D721Med (cell line): ENCODE measurements at regions not wholly inside any gene's neighbourhood (a gene's known extent, or its start where the extent isn't known, plus 50 kb on each side); places are given as distances from the start of the nearest gene placed in this dataset.
"Not testable (repeated sequence)": the region's sequence is repeated elsewhere in the genome, so short reads cannot be mapped to it uniquely, and the experiment has no call there.

Experiments used
- DNase-seq: peaks from one replicate; pipeline ENCODE4 v3.0.0; 2011; ENCODE audit warnings: low spot score; ENCODE audit not compliant: insufficient read length
- FAIRE-seq: peaks from 2 replicates; lab custom pipeline; 2011; peaks lifted over from hg19 to GRCh38; lab: Jason Lieb, UNC
- CTCF ChIP-seq: IDR thresholded peaks from 2 replicates; pipeline ENCODE4 v1.5.1; 2012; ENCODE audit warnings: mild to moderate bottlenecking, control low read depth; ENCODE audit not compliant: insufficient read depth; ENCODE audit errors: missing control alignments

DNA sequence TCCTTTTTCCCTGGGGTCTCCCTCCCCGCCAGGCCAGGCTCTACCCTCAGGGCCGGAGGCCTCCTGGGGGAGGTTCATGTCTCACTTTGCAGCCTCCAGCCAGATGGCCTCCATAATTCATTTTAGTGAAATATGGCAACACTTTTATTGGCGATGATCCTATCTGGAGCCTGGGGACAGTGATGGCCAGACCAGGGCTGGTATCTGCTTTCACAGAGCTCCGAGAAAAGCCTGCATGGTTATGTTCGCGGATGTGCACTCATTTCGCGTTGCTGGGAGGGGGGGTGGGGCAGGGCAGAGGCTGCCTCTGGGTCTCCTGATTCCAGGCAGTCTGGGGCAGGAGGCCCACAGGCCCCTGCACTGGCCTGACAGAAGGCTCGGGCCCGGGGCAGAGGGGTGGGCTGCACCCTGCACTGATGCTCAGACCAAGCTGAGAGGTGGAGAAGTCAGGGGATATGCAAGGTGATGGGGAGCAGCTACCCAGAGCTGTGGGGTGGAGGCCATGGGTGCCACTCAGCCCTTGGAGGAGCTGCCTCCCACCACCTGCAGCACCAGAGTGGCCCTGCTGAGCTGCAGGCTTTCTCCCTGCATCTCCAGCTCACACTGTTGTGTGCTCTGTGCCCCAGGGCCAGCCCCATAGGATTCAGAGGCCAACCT, 85.3 kb upstream of the RET start:
- TF ChIP-seq CTCF: no peak
- no peak for FAIRE-seq
- no peak for DNase-seq

DNA sequence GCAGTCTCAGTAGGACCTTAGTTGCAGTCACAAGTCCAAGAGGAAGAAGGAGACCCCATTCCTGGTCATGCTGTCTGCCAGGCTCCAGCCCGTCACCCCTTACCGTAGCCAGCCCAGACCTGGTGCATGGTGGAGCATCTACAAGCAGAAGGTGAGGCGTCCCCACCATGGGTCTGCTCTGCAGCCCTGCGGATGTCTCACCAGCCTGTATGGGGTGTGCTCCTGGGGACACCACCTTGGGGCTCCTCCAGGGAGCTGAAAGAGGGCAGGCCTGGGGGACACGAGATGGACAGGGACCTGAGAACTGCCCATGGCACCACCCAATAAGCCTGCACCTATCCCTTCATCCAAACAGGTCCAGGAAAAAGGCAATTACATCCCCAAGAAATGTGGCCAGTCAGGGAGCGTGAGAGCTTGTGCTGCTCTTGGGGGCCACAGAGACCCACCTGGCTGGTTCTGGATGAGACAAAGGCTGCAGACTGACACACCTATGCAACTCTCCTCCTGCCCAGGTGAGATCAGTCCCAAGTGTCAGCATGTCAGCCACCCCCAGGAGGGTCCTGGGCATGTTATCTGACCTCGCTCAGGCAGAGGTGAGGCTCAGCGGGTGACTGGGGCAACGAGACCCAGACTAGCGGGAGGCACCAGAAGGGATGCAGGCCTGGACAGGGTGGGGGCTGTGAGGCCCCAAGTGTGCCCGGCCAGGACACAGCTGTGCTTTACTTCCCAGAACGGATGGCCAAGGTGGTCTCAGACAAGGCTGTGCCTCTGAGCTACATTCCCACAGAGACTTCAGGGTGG, 84.5 kb upstream of the RET start:
- FAIRE-seq: no peak
- DNase-seq: no peak
- TF ChIP-seq CTCF: no peak

- TF ChIP-seq CTCF: no peak
- DNase-seq (no peak), FAIRE-seq (no peak)
Observed at GRCh38 chr10:42992957-42993390, 83.9 kb upstream of the RET start.

- FAIRE-seq, DNase-seq: not testable (repeated sequence)
Observed at GRCh38 chr10:42994909-42995308, 82.0 kb upstream of the RET start.

- no peak for DNase-seq
- no peak for FAIRE-seq
- no peak for TF ChIP-seq CTCF
Observed at GRCh38 chr10:42995537-42995936, 81.3 kb upstream of the RET start.

DNA sequence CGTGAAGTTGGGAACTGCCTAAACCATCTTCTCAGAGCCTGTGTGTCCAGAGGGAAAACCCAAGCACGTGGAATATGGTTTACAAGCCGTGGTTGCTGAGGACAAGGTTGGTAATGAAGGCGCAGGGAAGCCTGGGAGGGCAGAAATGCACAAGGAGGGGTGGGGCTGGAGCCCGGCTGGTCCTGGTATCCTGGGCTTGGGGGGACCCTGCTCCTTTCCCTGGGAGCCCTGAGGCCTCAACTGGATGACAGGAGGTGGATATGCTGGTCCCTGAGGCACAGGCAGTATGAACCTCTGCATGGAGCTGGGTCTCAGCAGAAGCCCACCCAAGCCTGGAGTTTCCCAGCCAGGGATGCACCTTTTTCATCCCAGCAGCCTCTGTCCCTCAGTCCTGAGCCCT, 80.3 kb upstream of the RET start:
- DNase-seq (no peak), FAIRE-seq (no peak)

GRCh38 chr10:42997151-42997848, 79.6 kb upstream of the RET start:
- no peak for TF ChIP-seq CTCF
- FAIRE-seq (no peak), DNase-seq (no peak)

More for the DNA sequence above, 80.3 kb upstream of the RET start:
- TF ChIP-seq CTCF: no peak
